ENCODE measurements at regions not wholly inside any gene's neighbourhood (a gene's known extent, or its start where the extent isn't known, plus 50 kb on each side); places are given as distances from the start of the nearest gene placed in this dataset.

GRCh38 chr10:2076528-2076927 lies 339.2 kb upstream of the ADARB2 start:
- TF ChIP-seq POLR2A (IDR thresholded peaks at IDR 0.05): no peak
- TF ChIP-seq POLR2AphosphoS5 (IDR thresholded peaks at IDR 0.05): no peak
- TF ChIP-seq CTCF (IDR thresholded peaks at IDR 0.05): no peak
